ENCODE measurements at regions not wholly inside any gene's neighbourhood (a gene's known extent, or its start where the extent isn't known, plus 50 kb on each side); places are given as distances from the start of the nearest gene placed in this dataset.

GRCh38 chr18:72409903-72410302, 134.2 kb downstream of the CBLN2 start:
- no peak for TF ChIP-seq EZH2phosphoT487 (IDR thresholded peaks at IDR 0.05; ENCODE audit: low read length)
- TF ChIP-seq, protein P1, sequence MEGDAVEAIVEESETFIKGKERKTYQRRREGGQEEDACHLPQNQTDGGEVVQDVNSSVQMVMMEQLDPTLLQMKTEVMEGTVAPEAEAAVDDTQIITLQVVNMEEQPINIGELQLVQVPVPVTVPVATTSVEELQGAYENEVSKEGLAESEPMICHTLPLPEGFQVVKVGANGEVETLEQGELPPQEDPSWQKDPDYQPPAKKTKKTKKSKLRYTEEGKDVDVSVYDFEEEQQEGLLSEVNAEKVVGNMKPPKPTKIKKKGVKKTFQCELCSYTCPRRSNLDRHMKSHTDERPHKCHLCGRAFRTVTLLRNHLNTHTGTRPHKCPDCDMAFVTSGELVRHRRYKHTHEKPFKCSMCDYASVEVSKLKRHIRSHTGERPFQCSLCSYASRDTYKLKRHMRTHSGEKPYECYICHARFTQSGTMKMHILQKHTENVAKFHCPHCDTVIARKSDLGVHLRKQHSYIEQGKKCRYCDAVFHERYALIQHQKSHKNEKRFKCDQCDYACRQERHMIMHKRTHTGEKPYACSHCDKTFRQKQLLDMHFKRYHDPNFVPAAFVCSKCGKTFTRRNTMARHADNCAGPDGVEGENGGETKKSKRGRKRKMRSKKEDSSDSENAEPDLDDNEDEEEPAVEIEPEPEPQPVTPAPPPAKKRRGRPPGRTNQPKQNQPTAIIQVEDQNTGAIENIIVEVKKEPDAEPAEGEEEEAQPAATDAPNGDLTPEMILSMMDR (IDR thresholded peaks at IDR 0.05; ENCODE audit: low read length) = no peak
- no peak for TF ChIP-seq EZH2 (optimal IDR thresholded peaks at IDR 0.05; ENCODE audit: low read depth, low read length)
- DNase-seq = no peak

DNA sequence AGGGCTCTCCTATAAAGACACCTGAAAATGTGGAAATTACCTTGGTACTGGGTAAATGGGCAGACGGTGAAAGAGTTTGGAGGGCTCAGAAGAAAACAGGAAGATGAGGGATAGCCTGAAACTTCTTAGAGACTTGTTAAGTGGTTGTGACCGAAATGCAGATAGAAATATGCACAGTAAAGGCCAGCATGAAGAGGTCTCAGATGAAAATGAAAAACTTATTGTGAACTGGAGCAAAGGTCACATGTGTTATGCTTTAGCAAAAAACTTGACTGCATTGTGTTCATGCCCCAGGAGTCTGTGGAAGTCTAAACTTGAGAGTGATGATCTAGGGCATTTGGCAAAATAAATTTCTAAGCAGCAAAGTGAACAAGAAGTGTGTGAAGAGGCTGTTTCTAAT, 137.1 kb downstream of the CBLN2 start:
- Histone ChIP-seq H3K27me3 (replicated peaks; ENCODE audit: insufficient read depth, low read length) (no peaks in the 10 kb centered on the region), H2AFZ (ENCODE audit: low read length) (peak overlapping the region; percentile 33; the same call in 1 of the 2 replicates), H3K4me2 (ENCODE audit: low read depth, low read length) (no peak overlapping the region), H3K9ac (ENCODE audit: low read length) (no peak overlapping the region), H3K4me1 (ENCODE audit: low read length) (peaks cover 38% of the 10 kb centered on the region), H3K9me2 (replicated peaks; ENCODE audit: insufficient read depth, low read length) (no peaks in the 10 kb centered on the region), H3K36me3 (replicated peaks; ENCODE audit: insufficient read depth, low read length) (no peaks in the 10 kb centered on the region), H3K27ac (ENCODE audit: low read length) (peak overlapping the region; percentile 39; the same call in 1 of the 2 replicates), H3F3A (ENCODE audit: insufficient read depth, low read length) (peaks cover 13% of the 10 kb centered on the region), H3K79me2 (ENCODE audit: low read length) (no peaks in the 10 kb centered on the region), H3K4me3 (ENCODE audit: low read length) (no peak overlapping the region), H3K9me3 (replicated peaks; ENCODE audit: insufficient read depth, low read length) (no peaks in the 10 kb centered on the region), H4K20me1 (ENCODE audit: insufficient read depth, low read length) (no peaks in the 10 kb centered on the region)
- peak; percentile 51 for DNase-seq
- TF ChIP-seq, protein P1 (IDR thresholded peaks at IDR 0.05; ENCODE audit: low read length) = no peak
- TF ChIP-seq EZH2phosphoT487 (IDR thresholded peaks at IDR 0.05; ENCODE audit: low read length) = no peak
- no peak for TF ChIP-seq EZH2 (optimal IDR thresholded peaks at IDR 0.05; ENCODE audit: low read depth, low read length)

More at GRCh38 chr18:72409903-72410302, 134.2 kb downstream of the CBLN2 start:
- Histone ChIP-seq H3K27me3 (replicated peaks; ENCODE audit: insufficient read depth, low read length) (no peaks in the 10 kb centered on the region), H3K4me1 (ENCODE audit: low read length) (peaks cover 22% of the 10 kb centered on the region), H3K4me2 (ENCODE audit: low read depth, low read length) (0 out of 2 replicates have a peak overlapping the region, but pooled peaks have one; percentile 20), H3K9me2 (replicated peaks; ENCODE audit: insufficient read depth, low read length) (no peaks in the 10 kb centered on the region), H3K27ac (ENCODE audit: low read length) (peak overlapping the region; percentile 27; the same call in 1 of the 2 replicates), H3K4me3 (ENCODE audit: low read length) (no peak overlapping the region), H4K20me1 (ENCODE audit: insufficient read depth, low read length) (no peaks in the 10 kb centered on the region), H3K9ac (ENCODE audit: low read length) (no peak overlapping the region), H3F3A (ENCODE audit: insufficient read depth, low read length) (peaks cover 8% of the 10 kb centered on the region), H2AFZ (ENCODE audit: low read length) (peak overlapping the region; percentile 49; the same call in 1 of the 2 replicates), H3K79me2 (ENCODE audit: low read length) (no peaks in the 10 kb centered on the region), H3K36me3 (replicated peaks; ENCODE audit: insufficient read depth, low read length) (no peaks in the 10 kb centered on the region), H3K9me3 (replicated peaks; ENCODE audit: insufficient read depth, low read length) (no peaks in the 10 kb centered on the region)

DNA sequence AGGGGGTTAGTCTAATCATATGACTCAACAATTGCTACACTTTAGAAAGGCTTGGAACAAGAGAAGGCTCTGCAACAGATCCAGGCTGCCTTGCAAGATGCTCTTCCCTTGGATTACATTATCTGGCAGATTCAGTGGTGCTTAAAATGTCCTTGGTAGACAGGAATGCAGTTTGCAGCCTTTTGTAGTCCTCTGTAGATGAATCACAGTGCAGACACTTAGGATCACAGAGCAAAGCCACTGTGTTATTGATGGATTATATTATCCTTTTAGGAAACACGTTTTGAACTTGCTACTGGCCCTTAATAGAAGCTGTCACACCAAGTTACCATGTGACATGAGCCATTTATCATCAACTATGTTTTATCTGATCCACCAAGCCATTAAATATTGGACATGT, 152.2 kb downstream of the CBLN2 start:
- no peak overlapping the region for H3K4me3 ChIP-seq (ENCODE audit: low read length)

More for the DNA sequence above, 152.2 kb downstream of the CBLN2 start:
- no peaks in the 10 kb centered on the region for H3K27me3 ChIP-seq (replicated peaks; ENCODE audit: insufficient read depth, low read length)
- no peak overlapping the region for H3K27ac ChIP-seq (ENCODE audit: low read length)
- no peaks in the 10 kb centered on the region for H3F3A ChIP-seq (ENCODE audit: insufficient read depth, low read length)
- H3K9me3 ChIP-seq (replicated peaks; ENCODE audit: insufficient read depth, low read length) = no peaks in the 10 kb centered on the region
- TF ChIP-seq EZH2 (optimal IDR thresholded peaks at IDR 0.05; ENCODE audit: low read depth, low read length) (no peak), EZH2phosphoT487 (IDR thresholded peaks at IDR 0.05; ENCODE audit: low read length) (no peak)
- TF ChIP-seq, protein P1 (IDR thresholded peaks at IDR 0.05; ENCODE audit: low read length) = no peak
- H3K9ac ChIP-seq (ENCODE audit: low read length) = no peak overlapping the region
- H4K20me1 ChIP-seq (ENCODE audit: insufficient read depth, low read length) = no peaks in the 10 kb centered on the region
- no peaks in the 10 kb centered on the region for H3K4me1 ChIP-seq (ENCODE audit: low read length)
- H3K4me2 ChIP-seq (ENCODE audit: low read depth, low read length) = no peak overlapping the region
- DNase-seq = no peak
- no peaks in the 10 kb centered on the region for H3K79me2 ChIP-seq (ENCODE audit: low read length)
- H3K36me3 ChIP-seq (replicated peaks; ENCODE audit: insufficient read depth, low read length) = no peaks in the 10 kb centered on the region
- no peak overlapping the region for H2AFZ ChIP-seq (ENCODE audit: low read length)
- no peaks in the 10 kb centered on the region for H3K9me2 ChIP-seq (replicated peaks; ENCODE audit: insufficient read depth, low read length)
